Skeletal muscle tissue (tissue), 3 donors: ENCODE measurements at regions not wholly inside any gene's neighbourhood (a gene's known extent, or its start where the extent isn't known, plus 50 kb on each side); places are given as distances from the start of the nearest gene placed in this dataset.

ENCODE experiments used
- H3K27ac ChIP-seq: one replicate; pipeline ENCODE4 v1.7.0; 2013; ENCODE audit warnings: mild to moderate bottlenecking, low read depth, low read length, inconsistent platforms
- H3K27me3 ChIP-seq, 3 donors: one replicate each; pipeline ENCODE4 v1.7.0; 2013; ENCODE audit warnings: low read length in 3 of 3; ENCODE audit not compliant: control insufficient read depth in 3 of 3, insufficient read depth in 3 of 3
- H3K36me3 ChIP-seq, 3 donors: one replicate each; pipeline ENCODE4 v1.7.0; 2013; ENCODE audit warnings: low read length in 3 of 3; ENCODE audit not compliant: control insufficient read depth in 3 of 3, insufficient read depth in 3 of 3
- H3K4me1 ChIP-seq, 3 donors: one replicate each; pipeline ENCODE4 v1.7.0; 2013; ENCODE audit warnings: low read length in 3 of 3, mild to moderate bottlenecking in 3 of 3; ENCODE audit not compliant: control insufficient read depth in 3 of 3, insufficient read depth in 3 of 3
- H3K4me3 ChIP-seq, 3 donors: one replicate each; pipeline ENCODE4 v1.7.0; 2013; ENCODE audit warnings: low read length in 3 of 3
- H3K9ac ChIP-seq, 3 donors: one replicate each; pipeline ENCODE4 v1.7.0; 2013; ENCODE audit warnings: low read length in 3 of 3, mild to moderate bottlenecking in 3 of 3, moderate library complexity in 2 of 3, low read depth in 1 of 3
- H3K9me3 ChIP-seq, 3 donors: one replicate each; pipeline ENCODE4 v1.7.0; 2013; ENCODE audit warnings: low read length in 3 of 3; ENCODE audit not compliant: control insufficient read depth in 3 of 3
- donor health status: Osteomylitis.

- Histone ChIP-seq H3K36me3 (no peaks in the 10 kb centered on the region), H3K9me3 (no peaks in the 10 kb centered on the region), H3K27me3 (no peaks in the 10 kb centered on the region), H3K27ac (no peak overlapping the region), H3K4me3 (no peak overlapping the region), H3K9ac (no peak overlapping the region), H3K4me1 (no peaks in the 10 kb centered on the region)
Observed at GRCh38 chr4:79022529-79022928, 83.3 kb upstream of the PAQR3 start.

GRCh38 chr4:79017481-79017880 lies 78.2 kb upstream of the PAQR3 start:
- no peaks in the 10 kb centered on the region for H3K9me3 ChIP-seq
- no peak overlapping the region for H3K4me3 ChIP-seq
- H3K9ac ChIP-seq = no peak overlapping the region

GRCh38 chr4:79016878-79017277 lies 77.6 kb upstream of the PAQR3 start:
- Histone ChIP-seq H3K9ac (no peak overlapping the region), H3K4me3 (no peak overlapping the region), H3K27me3 (no peaks in the 10 kb centered on the region), H3K27ac (no peak overlapping the region), H3K9me3 (no peaks in the 10 kb centered on the region), H3K4me1 (no peaks in the 10 kb centered on the region), H3K36me3 (no peaks in the 10 kb centered on the region)

More at GRCh38 chr4:79017481-79017880, 78.2 kb upstream of the PAQR3 start:
- no peak overlapping the region for H3K27ac ChIP-seq
- no peaks in the 10 kb centered on the region for H3K36me3 ChIP-seq
- no peaks in the 10 kb centered on the region for H3K27me3 ChIP-seq
- no peaks in the 10 kb centered on the region for H3K4me1 ChIP-seq

GRCh38 chr4:79015411-79015810 lies 76.2 kb upstream of the PAQR3 start:
- H3K9ac ChIP-seq = no peak overlapping the region

GRCh38 chr4:79014230-79014629 lies 75.0 kb upstream of the PAQR3 start:
- H3K4me1 ChIP-seq = no peaks in the 10 kb centered on the region
- H3K9me3 ChIP-seq = no peaks in the 10 kb centered on the region
- H3K36me3 ChIP-seq = no peaks in the 10 kb centered on the region
- H3K4me3 ChIP-seq = no peak overlapping the region
- no peak overlapping the region for H3K9ac ChIP-seq
- no peak overlapping the region for H3K27ac ChIP-seq
- H3K27me3 ChIP-seq = no peaks in the 10 kb centered on the region

More at GRCh38 chr4:79015411-79015810, 76.2 kb upstream of the PAQR3 start:
- Histone ChIP-seq H3K27ac (no peak overlapping the region), H3K9me3 (no peaks in the 10 kb centered on the region), H3K4me1 (no peaks in the 10 kb centered on the region), H3K4me3 (no peak overlapping the region), H3K27me3 (no peaks in the 10 kb centered on the region), H3K36me3 (no peaks in the 10 kb centered on the region)

GRCh38 chr4:79013756-79014155 lies 74.5 kb upstream of the PAQR3 start:
- no peak overlapping the region for H3K4me3 ChIP-seq
- H3K27me3 ChIP-seq = no peaks in the 10 kb centered on the region
- H3K36me3 ChIP-seq = no peaks in the 10 kb centered on the region
- H3K4me1 ChIP-seq = no peaks in the 10 kb centered on the region
- no peaks in the 10 kb centered on the region for H3K9me3 ChIP-seq
- no peak overlapping the region for H3K27ac ChIP-seq
- no peak overlapping the region for H3K9ac ChIP-seq

GRCh38 chr4:78990938-78991810 lies 51.9 kb upstream of the PAQR3 start:
- Histone ChIP-seq H3K9me3 (no peaks in the 10 kb centered on the region), H3K27me3 (no peaks in the 10 kb centered on the region), H3K9ac (no peak overlapping the region), H3K4me3 (no peak overlapping the region), H3K36me3 (no peaks in the 10 kb centered on the region), H3K27ac (no peak overlapping the region), H3K4me1 (no peaks in the 10 kb centered on the region)

- Histone ChIP-seq H3K4me1 (peaks cover 0 to 2% (median 0%) of the 10 kb centered on the region in 3 donors), H3K9ac (no peak overlapping the region), H3K27me3 (no peaks in the 10 kb centered on the region), H3K27ac (no peak overlapping the region), H3K9me3 (no peaks in the 10 kb centered on the region), H3K36me3 (no peaks in the 10 kb centered on the region), H3K4me3 (no peak overlapping the region)
Observed at GRCh38 chr4:78989697-78990270, 50.5 kb upstream of the PAQR3 start.
